Breast epithelium (tissue), 4 donors: ENCODE measurements at regions not wholly inside any gene's neighbourhood (a gene's known extent, or its start where the extent isn't known, plus 50 kb on each side); places are given as distances from the start of the nearest gene placed in this dataset.

Experiments used
- DNase-seq, 2 donors: peaks; one replicate each; pipeline ENCODE4 v3.0.0-alpha.2; 2019; ENCODE audit warnings: low spot score in 2 of 2
- H3K27ac ChIP-seq, 2 donors: fragments of 200-600 bp; sonication (generic) in 1 of 2; one replicate each; pipeline ENCODE4 v1.5.1; 2016 to 2019; ENCODE audit warnings: mild to moderate bottlenecking in 1 of 2
- H3K27me3 ChIP-seq, 2 donors: fragments of 200-600 bp; sonication (generic) in 1 of 2; one replicate each; pipeline versions ENCODE4 v1.5.1 to v1.6.0; 2017 to 2019; ENCODE audit warnings: control low read depth in 1 of 2, mild to moderate bottlenecking in 1 of 2
- H3K36me3 ChIP-seq: fragments of 200-600 bp; one replicate; pipeline ENCODE4 v1.5.1; 2019
- H3K4me1 ChIP-seq, 2 donors: fragments of 200-600 bp; sonication (generic); one replicate each; pipeline ENCODE4 v1.5.1; 2016 to 2019; ENCODE audit warnings: control low read depth in 1 of 2
- H3K4me3 ChIP-seq, 3 donors: fragments of 200-600 bp; sonication (generic); 1 replicate in 2 of 3; 2 replicates in 1 of 3; pipeline ENCODE4 v1.5.1; 2016 to 2019; ENCODE audit warnings: mild to moderate bottlenecking in 3 of 3, moderate library complexity in 2 of 3
- H3K9me3 ChIP-seq, 2 donors: fragments of 200-600 bp; sonication (generic) in 1 of 2; one replicate each; pipeline ENCODE4 v1.5.1; 2016 to 2019; ENCODE audit warnings: control low read depth in 1 of 2
- POLR2A ChIP-seq: fragments of 450-650 bp; IDR thresholded peaks from one replicate; pipeline ENCODE4 v1.6.1; 2016; ENCODE audit warnings: antibody characterized with exemption, mild to moderate bottlenecking, moderate library complexity
- POLR2AphosphoS5 ChIP-seq, 3 donors: sonication (generic); formaldehyde crosslinking; IDR thresholded peaks; one replicate each; pipeline ENCODE4 v1.6.1; 2017; ENCODE audit warnings: antibody characterized with exemption in 3 of 3
- intact Hi-C: fragments of 100-400 bp; cut with DNase I; formaldehyde crosslinking; loops from one replicate; pipeline ENCODE4 v1.15.1; 2023; ENCODE audit warnings: low total_unique reads
- TF ChIP-seq, protein P1 (sequence below), 3 donors: fragments of 450-650 bp; IDR thresholded peaks; one replicate each; pipeline ENCODE4 v1.5.1; 2016 to 2017; ENCODE audit warnings: antibody characterized with exemption in 3 of 3, mild to moderate bottlenecking in 3 of 3, moderate library complexity in 3 of 3

DNA sequence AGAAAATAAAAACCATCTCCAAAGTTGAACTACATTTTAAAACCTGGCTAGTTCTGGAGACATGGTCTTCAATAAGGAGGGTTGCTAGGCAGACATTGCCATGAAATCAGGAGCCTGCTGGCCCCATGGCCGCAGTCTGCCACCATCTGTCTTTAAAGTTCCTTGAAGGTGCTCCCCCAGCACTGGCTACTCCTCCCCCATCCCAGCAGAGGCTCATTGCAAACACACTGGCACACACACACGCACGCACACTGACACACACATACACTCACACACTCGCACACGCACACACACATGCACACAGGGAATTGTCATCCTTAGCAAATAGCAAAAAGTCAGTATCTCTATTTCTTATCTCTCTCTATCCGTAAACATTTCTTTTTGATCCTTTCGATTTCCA lies 68.4 kb downstream of the ZIC5 start:
- Histone ChIP-seq H3K4me3 (no peak overlapping the region), H3K9me3 (no peaks in the 10 kb centered on the region), H3K27ac (no peak overlapping the region), H3K36me3 (no peaks in the 10 kb centered on the region), H3K4me1 (no peaks in the 10 kb centered on the region), H3K27me3 (peaks cover 0 to 13% of the 10 kb centered on the region in 2 donors)
- DNase-seq = no peak
- intact Hi-C loops = no loop called here
- no peak for TF ChIP-seq POLR2AphosphoS5 (IDR thresholded peaks at IDR 0.05)
- TF ChIP-seq, protein P1, sequence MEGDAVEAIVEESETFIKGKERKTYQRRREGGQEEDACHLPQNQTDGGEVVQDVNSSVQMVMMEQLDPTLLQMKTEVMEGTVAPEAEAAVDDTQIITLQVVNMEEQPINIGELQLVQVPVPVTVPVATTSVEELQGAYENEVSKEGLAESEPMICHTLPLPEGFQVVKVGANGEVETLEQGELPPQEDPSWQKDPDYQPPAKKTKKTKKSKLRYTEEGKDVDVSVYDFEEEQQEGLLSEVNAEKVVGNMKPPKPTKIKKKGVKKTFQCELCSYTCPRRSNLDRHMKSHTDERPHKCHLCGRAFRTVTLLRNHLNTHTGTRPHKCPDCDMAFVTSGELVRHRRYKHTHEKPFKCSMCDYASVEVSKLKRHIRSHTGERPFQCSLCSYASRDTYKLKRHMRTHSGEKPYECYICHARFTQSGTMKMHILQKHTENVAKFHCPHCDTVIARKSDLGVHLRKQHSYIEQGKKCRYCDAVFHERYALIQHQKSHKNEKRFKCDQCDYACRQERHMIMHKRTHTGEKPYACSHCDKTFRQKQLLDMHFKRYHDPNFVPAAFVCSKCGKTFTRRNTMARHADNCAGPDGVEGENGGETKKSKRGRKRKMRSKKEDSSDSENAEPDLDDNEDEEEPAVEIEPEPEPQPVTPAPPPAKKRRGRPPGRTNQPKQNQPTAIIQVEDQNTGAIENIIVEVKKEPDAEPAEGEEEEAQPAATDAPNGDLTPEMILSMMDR (IDR thresholded peaks at IDR 0.05) = no peak
- TF ChIP-seq POLR2A = no peak

DNA sequence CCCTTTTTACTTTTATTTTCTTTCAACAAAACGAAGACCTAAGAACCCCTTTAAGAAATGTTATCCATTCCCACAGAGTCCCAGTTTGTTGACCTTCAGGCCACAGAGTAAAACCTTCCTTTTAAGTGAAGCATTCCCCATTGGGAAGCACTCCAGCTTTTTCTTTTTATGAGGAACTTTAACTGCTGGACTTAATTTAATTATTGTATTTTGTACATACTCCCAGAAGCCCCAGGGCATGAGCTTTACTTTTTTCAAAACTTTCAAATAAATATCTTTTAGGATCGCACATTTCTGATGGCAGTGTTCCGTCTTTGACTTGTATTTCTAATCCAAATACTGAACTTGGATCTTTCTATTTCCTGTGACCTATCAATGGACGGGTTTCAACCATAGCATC lies 68.9 kb downstream of the ZIC5 start:
- Histone ChIP-seq H3K4me3 (no peak overlapping the region), H3K36me3 (no peaks in the 10 kb centered on the region), H3K9me3 (no peaks in the 10 kb centered on the region), H3K27me3 (peaks cover 0 to 9% of the 10 kb centered on the region in 2 donors), H3K4me1 (no peaks in the 10 kb centered on the region), H3K27ac (no peak overlapping the region)
- TF ChIP-seq POLR2AphosphoS5 (IDR thresholded peaks at IDR 0.05) (no peak), POLR2A (no peak)
- TF ChIP-seq, protein P1 (IDR thresholded peaks at IDR 0.05) = no peak
- intact Hi-C loops = no loop called here
- DNase-seq = no peak

DNA sequence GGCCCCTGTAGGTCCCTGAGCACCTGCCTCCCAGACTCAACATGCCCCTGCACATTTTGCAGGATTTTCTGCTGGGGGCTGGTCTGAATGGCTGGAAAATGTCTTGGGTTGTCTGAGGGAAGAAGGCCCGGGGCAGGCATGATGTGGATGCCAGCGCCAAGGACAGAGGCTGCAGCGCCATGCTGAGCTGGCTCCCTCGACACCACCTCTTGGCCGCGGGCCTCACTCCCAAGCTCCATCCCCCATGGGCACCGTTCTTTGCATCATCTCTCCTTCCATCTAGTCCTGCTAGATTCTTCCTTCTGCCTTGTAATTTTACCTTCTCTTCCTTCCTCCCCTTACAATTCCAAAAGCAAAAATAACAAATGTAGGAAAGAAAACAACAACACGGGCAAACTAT lies 70.6 kb downstream of the ZIC5 start:
- Histone ChIP-seq H3K4me3 (no peak overlapping the region), H3K4me1 (peaks cover 0 to under 1% of the 10 kb centered on the region in 2 donors), H3K27me3 (peaks cover 0 to 22% of the 10 kb centered on the region in 2 donors), H3K27ac (no peak overlapping the region), H3K9me3 (no peaks in the 10 kb centered on the region), H3K36me3 (no peaks in the 10 kb centered on the region)
- no peak for TF ChIP-seq POLR2AphosphoS5 (IDR thresholded peaks at IDR 0.05)
- no peak for TF ChIP-seq POLR2A
- TF ChIP-seq, protein P1 (IDR thresholded peaks at IDR 0.05) = no peak
- DNase-seq = no peak
- intact Hi-C loops = no loop called here

DNA sequence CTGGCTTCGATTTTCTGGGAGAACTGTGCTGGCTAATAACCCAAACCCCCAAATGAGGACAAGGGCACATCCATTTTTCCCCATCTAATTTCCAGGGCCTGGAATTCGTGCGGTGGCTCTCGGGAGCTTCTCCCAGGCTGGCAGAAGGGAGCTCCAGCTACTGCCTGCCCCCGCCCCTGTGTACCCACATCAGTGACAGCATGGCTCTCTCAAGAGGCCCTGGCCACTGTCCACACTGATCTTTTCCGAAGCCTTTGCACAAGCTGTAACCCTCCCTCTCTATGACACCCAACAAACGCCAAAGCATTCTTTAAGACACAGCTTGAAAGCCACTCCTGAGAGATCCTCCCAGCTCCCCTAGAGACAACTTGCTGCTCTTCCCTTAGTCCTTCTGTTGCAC lies 73.1 kb downstream of the ZIC5 start:
- H3K4me1 ChIP-seq = peaks cover 0 to 7% of the 10 kb centered on the region in 2 donors
- H3K27ac ChIP-seq = no peak overlapping the region
- intact Hi-C loops = no loop called here
- TF ChIP-seq, protein P1 (IDR thresholded peaks at IDR 0.05) = no peak
- TF ChIP-seq POLR2AphosphoS5 (IDR thresholded peaks at IDR 0.05) = no peak
- no peak for TF ChIP-seq POLR2A
- no peaks in the 10 kb centered on the region for H3K36me3 ChIP-seq
- peaks cover 0 to 38% of the 10 kb centered on the region in 2 donors for H3K27me3 ChIP-seq
- DNase-seq = no peak
- no peaks in the 10 kb centered on the region for H3K9me3 ChIP-seq
- no peak overlapping the region for H3K4me3 ChIP-seq

DNA sequence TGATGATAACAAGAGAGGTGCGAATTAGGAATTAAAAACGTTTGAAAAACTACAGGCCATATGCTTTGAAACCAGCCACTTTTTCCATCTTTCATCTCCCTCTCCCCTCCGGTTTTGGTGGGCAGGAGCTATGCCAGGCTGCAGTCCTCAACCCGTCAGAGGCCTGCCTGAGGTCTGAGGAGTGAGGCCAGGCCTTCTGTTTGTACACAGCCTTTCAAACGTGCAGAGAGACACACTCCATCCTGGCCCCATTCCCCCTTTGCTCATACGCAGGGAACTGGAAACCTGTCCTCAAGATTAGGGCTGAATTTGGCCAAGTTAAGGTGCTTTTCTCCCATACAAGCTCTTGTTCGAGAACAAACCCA lies 74.5 kb downstream of the ZIC5 start:
- intact Hi-C loops = no loop called here
- no peak overlapping the region for H3K4me3 ChIP-seq
- TF ChIP-seq POLR2A (no peak), POLR2AphosphoS5 (IDR thresholded peaks at IDR 0.05) (no peak)
- TF ChIP-seq, protein P1 (IDR thresholded peaks at IDR 0.05) = no peak
- peaks cover 0 to 38% of the 10 kb centered on the region in 2 donors for H3K27me3 ChIP-seq
- peaks cover 0 to 7% of the 10 kb centered on the region in 2 donors for H3K4me1 ChIP-seq
- no peak overlapping the region for H3K27ac ChIP-seq
- H3K36me3 ChIP-seq = no peaks in the 10 kb centered on the region
- no peaks in the 10 kb centered on the region for H3K9me3 ChIP-seq
- DNase-seq = no peak
